ENCODE measurements at regions not wholly inside any gene's neighbourhood (a gene's known extent, or its start where the extent isn't known, plus 50 kb on each side); places are given as distances from the start of the nearest gene placed in this dataset.

- Mint-ChIP-seq H3K4me3 (no peak overlapping the region), H3K4me1 (ENCODE audit: low read depth) (peaks cover 43% of the 10 kb centered on the region), H3K36me3 (ENCODE audit: low read depth) (no peaks in the 10 kb centered on the region), H3K9me3 (no peaks in the 10 kb centered on the region), H3K27me3 (ENCODE audit: insufficient read depth) (no peaks in the 10 kb centered on the region), H3K27ac (no peak overlapping the region)
- no peak for DNase-seq
- TF ChIP-seq CTCF (IDR thresholded peaks at IDR 0.05): no peak
Measured at GRCh38 chr13:44844786-44845185, 144.5 kb downstream of the NUFIP1 start.

- TF ChIP-seq CTCF (IDR thresholded peaks at IDR 0.05): no peak
- H3K27me3 Mint-ChIP-seq (ENCODE audit: insufficient read depth): no peaks in the 10 kb centered on the region
- H3K9me3 Mint-ChIP-seq: no peaks in the 10 kb centered on the region
- no peak overlapping the region for H3K4me3 Mint-ChIP-seq
- H3K27ac Mint-ChIP-seq: peak overlapping the region; percentile 46
- DNase-seq: peak; percentile 38
- H3K36me3 Mint-ChIP-seq (ENCODE audit: low read depth): no peaks in the 10 kb centered on the region
- peaks cover 43% of the 10 kb centered on the region for H3K4me1 Mint-ChIP-seq (ENCODE audit: low read depth)
Measured at GRCh38 chr13:44843403-44843802, 145.9 kb downstream of the NUFIP1 start.

GRCh38 chr13:44842158-44842557, 147.1 kb downstream of the NUFIP1 start:
- DNase-seq: peak; percentile 57
- Mint-ChIP-seq H3K27me3 (ENCODE audit: insufficient read depth) (no peaks in the 10 kb centered on the region), H3K4me3 (peak overlapping the region; percentile 66), H3K36me3 (ENCODE audit: low read depth) (no peaks in the 10 kb centered on the region), H3K4me1 (ENCODE audit: low read depth) (peaks cover 49% of the 10 kb centered on the region), H3K9me3 (no peaks in the 10 kb centered on the region), H3K27ac (peak overlapping the region; percentile 69)
- no peak for TF ChIP-seq CTCF (IDR thresholded peaks at IDR 0.05)

- Mint-ChIP-seq H3K27ac (peak overlapping the region; percentile 22; the same call in 1 of the 2 replicates), H3K4me3 (no peak overlapping the region), H3K27me3 (ENCODE audit: insufficient read depth) (no peaks in the 10 kb centered on the region), H3K36me3 (ENCODE audit: low read depth) (no peaks in the 10 kb centered on the region), H3K4me1 (ENCODE audit: low read depth) (peaks cover 59% of the 10 kb centered on the region), H3K9me3 (no peaks in the 10 kb centered on the region)
- TF ChIP-seq CTCF (IDR thresholded peaks at IDR 0.05): no peak
- no peak for DNase-seq
Measured at GRCh38 chr13:44840131-44840530, 149.1 kb downstream of the NUFIP1 start.

- Mint-ChIP-seq H3K27ac (peak overlapping the region; percentile 87), H3K27me3 (ENCODE audit: insufficient read depth) (no peaks in the 10 kb centered on the region), H3K4me3 (no peak overlapping the region), H3K36me3 (ENCODE audit: low read depth) (no peaks in the 10 kb centered on the region), H3K4me1 (ENCODE audit: low read depth) (peaks cover 40% of the 10 kb centered on the region), H3K9me3 (no peaks in the 10 kb centered on the region)
- DNase-seq: peak; percentile 46
- TF ChIP-seq CTCF (IDR thresholded peaks at IDR 0.05): no peak
Measured at GRCh38 chr13:44837250-44837649, 152.0 kb downstream of the NUFIP1 start.

- Mint-ChIP-seq H3K36me3 (ENCODE audit: low read depth) (no peaks in the 10 kb centered on the region), H3K27me3 (ENCODE audit: insufficient read depth) (no peaks in the 10 kb centered on the region), H3K4me3 (no peak overlapping the region), H3K4me1 (ENCODE audit: low read depth) (peaks cover 16% of the 10 kb centered on the region), H3K9me3 (no peaks in the 10 kb centered on the region), H3K27ac (no peak overlapping the region)
- DNase-seq: no peak
- no peak for TF ChIP-seq CTCF (IDR thresholded peaks at IDR 0.05)
Measured at GRCh38 chr13:44834404-44834803, 154.9 kb downstream of the NUFIP1 start.

Measured in HFFc6 (cell line).